DOHH2 (cell line): ENCODE measurements at regions not wholly inside any gene's neighbourhood (a gene's known extent, or its start where the extent isn't known, plus 50 kb on each side); places are given as distances from the start of the nearest gene placed in this dataset.

Experiments
- EZH2phosphoT487 ChIP-seq: fragments of 200-600 bp; sonication (generic); IDR thresholded peaks from 2 replicates; pipeline ENCODE4 v1.6.1; 2017; ENCODE audit warnings: borderline replicate concordance, mild to moderate bottlenecking, antibody characterized with exemption, low read length, moderate library complexity, mixed read lengths
- TF ChIP-seq, protein P1 (sequence below): fragments of 200-600 bp; sonication (generic); IDR thresholded peaks from one replicate; pipeline ENCODE4 v1.5.1; 2014; ENCODE audit warnings: antibody characterized with exemption, mild to moderate bottlenecking, low read depth, low read length; ENCODE audit not compliant: poor library complexity, severe bottlenecking

- TF ChIP-seq, protein P1, sequence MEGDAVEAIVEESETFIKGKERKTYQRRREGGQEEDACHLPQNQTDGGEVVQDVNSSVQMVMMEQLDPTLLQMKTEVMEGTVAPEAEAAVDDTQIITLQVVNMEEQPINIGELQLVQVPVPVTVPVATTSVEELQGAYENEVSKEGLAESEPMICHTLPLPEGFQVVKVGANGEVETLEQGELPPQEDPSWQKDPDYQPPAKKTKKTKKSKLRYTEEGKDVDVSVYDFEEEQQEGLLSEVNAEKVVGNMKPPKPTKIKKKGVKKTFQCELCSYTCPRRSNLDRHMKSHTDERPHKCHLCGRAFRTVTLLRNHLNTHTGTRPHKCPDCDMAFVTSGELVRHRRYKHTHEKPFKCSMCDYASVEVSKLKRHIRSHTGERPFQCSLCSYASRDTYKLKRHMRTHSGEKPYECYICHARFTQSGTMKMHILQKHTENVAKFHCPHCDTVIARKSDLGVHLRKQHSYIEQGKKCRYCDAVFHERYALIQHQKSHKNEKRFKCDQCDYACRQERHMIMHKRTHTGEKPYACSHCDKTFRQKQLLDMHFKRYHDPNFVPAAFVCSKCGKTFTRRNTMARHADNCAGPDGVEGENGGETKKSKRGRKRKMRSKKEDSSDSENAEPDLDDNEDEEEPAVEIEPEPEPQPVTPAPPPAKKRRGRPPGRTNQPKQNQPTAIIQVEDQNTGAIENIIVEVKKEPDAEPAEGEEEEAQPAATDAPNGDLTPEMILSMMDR: no peak
- TF ChIP-seq EZH2phosphoT487: no peak
Observed at GRCh38 chr6:141117874-141118273, 1014.9 kb upstream of the GJE1 start.
